GM23338 (cell line): ENCODE measurements at regions not wholly inside any gene's neighbourhood (a gene's known extent, or its start where the extent isn't known, plus 50 kb on each side); places are given as distances from the start of the nearest gene placed in this dataset.

Experiments used
- ATAC-seq: fragments of 200-7000 bp; cut with Tn5 transposase; 3 replicates; pipeline ENCODE4 v1.9.1; 2020
- DNase-seq: peaks from one replicate; pipeline ENCODE4 v3.0.0-alpha.2; 2015; ENCODE audit warnings: low spot score
- H2AFZ ChIP-seq: fragments of 200-600 bp; sonication (generic); 2 replicates; pipeline ENCODE4 v1.8.0; 2016; ENCODE audit warnings: antibody characterized with exemption, mild to moderate bottlenecking, moderate library complexity
- H3F3A ChIP-seq: fragments of 200-600 bp; sonication (generic); replicated peaks from 2 replicates; pipeline ENCODE4 v1.8.0; 2017; ENCODE audit warnings: antibody characterized with exemption, mixed run types, low read depth
- H3K27ac ChIP-seq: fragments of 200-600 bp; sonication (generic); 2 replicates; pipeline ENCODE4 v1.6.1; 2016; ENCODE audit warnings: low read depth
- H3K27me3 ChIP-seq: fragments of 200-600 bp; sonication (generic); 2 replicates; pipeline ENCODE4 v1.8.0; 2016; ENCODE audit warnings: mild to moderate bottlenecking, mixed run types, moderate library complexity; ENCODE audit not compliant: insufficient read depth
- H3K36me3 ChIP-seq: fragments of 200-600 bp; sonication (generic); 2 replicates; pipeline ENCODE4 v1.8.0; 2016; ENCODE audit warnings: mild to moderate bottlenecking; ENCODE audit not compliant: insufficient read depth
- H3K4me1 ChIP-seq: fragments of 200-600 bp; sonication (generic); 2 replicates; pipeline ENCODE4 v1.8.0; 2016; ENCODE audit warnings: mild to moderate bottlenecking, moderate library complexity; ENCODE audit not compliant: insufficient read depth
- H3K4me2 ChIP-seq: fragments of 200-600 bp; sonication (generic); 2 replicates; pipeline ENCODE4 v1.7.1; 2017; ENCODE audit warnings: mixed run types
- H3K4me3 ChIP-seq: fragments of 200-600 bp; sonication (generic); 2 replicates; pipeline ENCODE4 v1.6.1; 2016; ENCODE audit warnings: mixed run types
- H3K79me2 ChIP-seq: fragments of 200-600 bp; sonication (generic); replicated peaks from 2 replicates; pipeline ENCODE4 v1.8.0; 2017; ENCODE audit warnings: mild to moderate bottlenecking; ENCODE audit not compliant: insufficient read depth
- H3K9me2 ChIP-seq: fragments of 200-600 bp; sonication (generic); 2 replicates; pipeline ENCODE4 v1.8.0; 2017; ENCODE audit not compliant: insufficient read depth
- H4K20me1 ChIP-seq: fragments of 200-600 bp; sonication (generic); replicated peaks from 2 replicates; pipeline ENCODE4 v1.8.0; 2017; ENCODE audit warnings: mild to moderate bottlenecking; ENCODE audit not compliant: insufficient read depth
- H3K27ac Mint-ChIP-seq: 2 replicates; pipeline ENCODE4 v1.8.0; 2020; ENCODE audit warnings: inconsistent platforms, mild to moderate bottlenecking, moderate library complexity, mixed read lengths
- H3K27me3 Mint-ChIP-seq: 3 replicates; pipeline ENCODE4 v1.8.0; 2022; ENCODE audit warnings: low read depth, mild to moderate bottlenecking, moderate library complexity, mixed read lengths, inconsistent platforms; ENCODE audit not compliant: insufficient read depth, poor library complexity
- H3K36me3 Mint-ChIP-seq: 3 replicates; pipeline ENCODE4 v1.8.0; 2021; ENCODE audit warnings: low read depth, mild to moderate bottlenecking, inconsistent platforms, moderate library complexity, mixed read lengths
- H3K4me1 Mint-ChIP-seq: 3 replicates; pipeline ENCODE4 v1.8.0; 2020; ENCODE audit warnings: mild to moderate bottlenecking, inconsistent platforms, mixed read lengths
- H3K4me3 Mint-ChIP-seq: 3 replicates; pipeline ENCODE4 v1.8.0; 2021; ENCODE audit warnings: moderate library complexity, mild to moderate bottlenecking, inconsistent platforms, mixed read lengths
- H3K9me3 Mint-ChIP-seq: 3 replicates; pipeline ENCODE4 v1.8.0; 2020; ENCODE audit warnings: moderate library complexity, mild to moderate bottlenecking, inconsistent platforms, mixed read lengths
- CREB1 ChIP-seq: fragments of 250-450 bp; sonication (Bioruptor Pico); IDR thresholded peaks from 2 replicates; pipeline ENCODE4 v1.5.0; 2020; ENCODE audit warnings: low read depth, mild to moderate bottlenecking, moderate library complexity
- CTCF ChIP-seq, 2 experiments: fragments of 200-600 bp in 1 of 2; sonication (generic) in 1 of 2; conservative IDR thresholded peaks; 2 replicates each; pipeline versions ENCODE4 v1.5.1 to v1.6.1; 2016 to 2017; ENCODE audit warnings: antibody characterized with exemption in 2 of 2, low read depth in 2 of 2, mild to moderate bottlenecking in 2 of 2, moderate library complexity in 1 of 2
- ETS1 ChIP-seq: IDR thresholded peaks from 2 replicates; pipeline ENCODE4 v1.6.1; 2016; ENCODE audit warnings: antibody characterized with exemption
- EZH2 ChIP-seq: fragments of 200-600 bp; sonication (generic); IDR thresholded peaks from one replicate; pipeline ENCODE4 v1.8.0; 2017; ENCODE audit warnings: antibody characterized with exemption, mild to moderate bottlenecking, low read depth; ENCODE audit not compliant: unreplicated experiment
- EZH2phosphoT487 ChIP-seq: fragments of 200-600 bp; sonication (generic); IDR thresholded peaks from one replicate; pipeline ENCODE4 v1.8.1; 2018; ENCODE audit warnings: antibody characterized with exemption; ENCODE audit not compliant: unreplicated experiment
- JUNB ChIP-seq: IDR thresholded peaks from one replicate; pipeline ENCODE4 v1.6.1; 2016; ENCODE audit warnings: antibody characterized with exemption; ENCODE audit not compliant: unreplicated experiment
- NANOG ChIP-seq: IDR thresholded peaks from 2 replicates; pipeline ENCODE4 v1.6.1; 2016; ENCODE audit warnings: antibody characterized with exemption, borderline replicate concordance
- POLR2AphosphoS5 ChIP-seq: IDR thresholded peaks from 2 replicates; pipeline ENCODE4 v1.6.1; 2016; ENCODE audit warnings: antibody characterized with exemption, low read depth
- STAT1 ChIP-seq: IDR thresholded peaks from one replicate; pipeline ENCODE4 v1.6.1; 2016; ENCODE audit warnings: antibody characterized with exemption; ENCODE audit not compliant: unreplicated experiment
- ZNF114 ChIP-seq: fragments of 250-450 bp; sonication (Bioruptor Pico); IDR thresholded peaks from 2 replicates; pipeline ENCODE4 v1.5.0; 2020; ENCODE audit warnings: mild to moderate bottlenecking, moderate library complexity
- ZNF462 ChIP-seq: fragments of 250-450 bp; sonication (Bioruptor Pico); IDR thresholded peaks from 2 replicates; pipeline ENCODE4 v1.5.0; 2020; ENCODE audit warnings: mild to moderate bottlenecking, moderate library complexity

- Histone ChIP-seq H3F3A (no peaks in the 10 kb centered on the region), H3K9me2 (no peaks in the 10 kb centered on the region; the same call in 1 of the 2 replicates), H3K4me2 (no peak overlapping the region), H3K27ac (no peak overlapping the region), H3K4me3 (no peak overlapping the region), H3K36me3 (no peaks in the 10 kb centered on the region), H4K20me1 (no peaks in the 10 kb centered on the region), H2AFZ (no peak overlapping the region), H3K4me1 (no peaks in the 10 kb centered on the region), H3K27me3 (no peaks in the 10 kb centered on the region), H3K79me2 (no peaks in the 10 kb centered on the region)
- peaks cover 30% of the 10 kb centered on the region for H3K9me3 Mint-ChIP-seq
- no peak overlapping the region for H3K4me3 Mint-ChIP-seq
- H3K4me1 Mint-ChIP-seq = no peaks in the 10 kb centered on the region
- DNase-seq (no peak), ATAC-seq (no peak)
- TF ChIP-seq EZH2phosphoT487 (no peak), JUNB (no peak), CTCF (conservative IDR thresholded peaks at IDR 0.05; ENCODE audit: low read depth in 2 of 2) (no peak), STAT1 (no peak), ZNF462 (no peak), ETS1 (no peak), CREB1 (no peak), ZNF114 (CRISPR knock-in tag) (no peak), POLR2AphosphoS5 (no peak), NANOG (no peak), EZH2 (no peak)
- no peak overlapping the region for H3K27ac Mint-ChIP-seq
- peaks cover 11% of the 10 kb centered on the region for H3K27me3 Mint-ChIP-seq
- peaks cover 4% of the 10 kb centered on the region; the same call in 2 of the 3 replicates for H3K36me3 Mint-ChIP-seq
Observed at GRCh38 chr5:179435731-179436315, 90.6 kb upstream of the ADAMTS2 start.
